CMK (cell line): ENCODE measurements at regions not wholly inside any gene's neighbourhood (a gene's known extent, or its start where the extent isn't known, plus 50 kb on each side); places are given as distances from the start of the nearest gene placed in this dataset.

Source experiments
- DNase-seq: peaks from one replicate; pipeline ENCODE4 v3.0.0-alpha.2; 2010; ENCODE audit warnings: low read depth

GRCh38 chr2:62596061-62596921 is 90.3 kb upstream of the TMEM17 start:
- no peak for DNase-seq

GRCh38 chr2:62595474-62595873 is 89.5 kb upstream of the TMEM17 start:
- DNase-seq: no peak

- no peak for DNase-seq
These were observed 87.8 kb upstream of the TMEM17 start for GRCh38 chr2:62593825-62594224.

- DNase-seq: no peak
These were observed 85.5 kb upstream of the TMEM17 start for GRCh38 chr2:62591491-62591890.

- no peak for DNase-seq
These were observed 83.8 kb upstream of the TMEM17 start for GRCh38 chr2:62589691-62590356.

DNA sequence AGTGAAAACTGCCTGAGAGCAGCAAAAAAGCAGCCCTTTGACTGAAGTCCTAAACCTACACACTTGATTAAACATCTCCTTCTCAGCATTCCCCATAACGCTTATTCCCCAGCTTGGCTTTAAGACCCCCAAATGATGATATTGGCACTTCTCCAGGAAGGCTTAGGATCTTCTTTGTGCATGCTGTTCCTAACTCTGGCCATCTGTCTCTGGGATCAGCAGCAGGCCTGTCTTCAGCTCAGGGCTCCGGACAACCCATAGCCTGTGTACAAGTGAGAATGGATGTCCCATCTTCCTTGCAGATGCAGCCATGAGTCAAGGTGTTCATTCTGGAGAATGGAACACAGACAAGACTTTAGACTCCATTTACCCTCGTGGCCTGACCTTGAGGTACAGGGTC is 81.6 kb upstream of the TMEM17 start:
- DNase-seq: no peak

DNA sequence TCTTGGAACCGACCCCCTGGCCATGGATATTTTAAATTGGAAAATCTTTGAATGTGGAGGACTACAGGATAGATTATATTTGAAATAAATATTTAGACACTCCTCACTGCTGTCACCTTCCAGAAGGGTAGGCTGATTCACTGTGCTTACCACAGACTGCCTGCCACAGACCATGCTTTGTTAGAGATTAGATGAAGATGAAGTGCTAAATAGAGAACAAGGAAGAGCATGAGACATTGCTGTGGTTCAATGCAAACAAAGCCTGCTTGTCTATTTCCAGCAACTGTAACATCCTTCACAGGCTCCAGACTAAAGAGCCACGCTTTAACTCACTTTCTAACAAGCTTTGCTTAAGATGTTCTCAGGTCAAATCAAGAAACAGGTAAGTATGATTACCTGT is 81.0 kb upstream of the TMEM17 start:
- DNase-seq: peak; percentile 3

- DNase-seq: no peak
These were observed 73.0 kb upstream of the TMEM17 start for GRCh38 chr2:62578803-62579640.

GRCh38 chr2:62577994-62578781 is 72.2 kb upstream of the TMEM17 start:
- no peak for DNase-seq

DNA sequence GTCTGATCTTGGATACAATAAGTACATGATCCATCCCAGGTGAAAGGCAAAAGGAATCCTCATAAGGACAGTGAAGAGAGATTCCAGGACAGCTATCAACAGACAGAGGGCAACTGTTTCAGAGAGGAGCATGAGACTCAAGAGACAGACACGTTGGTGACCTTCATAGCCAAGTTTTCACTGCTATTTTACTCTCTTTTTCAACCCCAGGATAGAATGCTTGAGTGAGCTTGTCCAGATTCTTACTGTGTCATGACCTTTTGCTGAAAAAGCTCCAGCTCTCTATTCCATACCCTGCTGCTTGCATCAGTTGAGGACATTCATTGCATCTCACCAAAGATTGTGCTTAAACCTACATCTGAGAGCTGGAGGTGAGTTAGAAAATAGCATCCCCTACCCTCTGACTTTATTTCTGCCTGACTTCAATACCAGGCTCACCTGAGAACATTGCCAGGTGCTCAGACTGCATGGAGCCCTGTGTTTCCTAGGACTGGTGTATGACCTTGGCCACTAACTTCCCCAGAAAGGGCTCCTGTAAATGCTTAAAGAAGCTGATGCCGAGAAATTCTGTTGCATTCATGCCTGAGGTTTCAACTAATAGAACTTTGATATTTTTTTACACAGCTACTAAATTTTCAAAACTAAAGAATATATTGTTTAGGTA is 70.4 kb upstream of the TMEM17 start:
- no peak for DNase-seq

GRCh38 chr2:62573936-62574335 is 67.9 kb upstream of the TMEM17 start:
- no peak for DNase-seq

GRCh38 chr2:62573137-62573731 is 67.2 kb upstream of the TMEM17 start:
- DNase-seq: no peak

DNA sequence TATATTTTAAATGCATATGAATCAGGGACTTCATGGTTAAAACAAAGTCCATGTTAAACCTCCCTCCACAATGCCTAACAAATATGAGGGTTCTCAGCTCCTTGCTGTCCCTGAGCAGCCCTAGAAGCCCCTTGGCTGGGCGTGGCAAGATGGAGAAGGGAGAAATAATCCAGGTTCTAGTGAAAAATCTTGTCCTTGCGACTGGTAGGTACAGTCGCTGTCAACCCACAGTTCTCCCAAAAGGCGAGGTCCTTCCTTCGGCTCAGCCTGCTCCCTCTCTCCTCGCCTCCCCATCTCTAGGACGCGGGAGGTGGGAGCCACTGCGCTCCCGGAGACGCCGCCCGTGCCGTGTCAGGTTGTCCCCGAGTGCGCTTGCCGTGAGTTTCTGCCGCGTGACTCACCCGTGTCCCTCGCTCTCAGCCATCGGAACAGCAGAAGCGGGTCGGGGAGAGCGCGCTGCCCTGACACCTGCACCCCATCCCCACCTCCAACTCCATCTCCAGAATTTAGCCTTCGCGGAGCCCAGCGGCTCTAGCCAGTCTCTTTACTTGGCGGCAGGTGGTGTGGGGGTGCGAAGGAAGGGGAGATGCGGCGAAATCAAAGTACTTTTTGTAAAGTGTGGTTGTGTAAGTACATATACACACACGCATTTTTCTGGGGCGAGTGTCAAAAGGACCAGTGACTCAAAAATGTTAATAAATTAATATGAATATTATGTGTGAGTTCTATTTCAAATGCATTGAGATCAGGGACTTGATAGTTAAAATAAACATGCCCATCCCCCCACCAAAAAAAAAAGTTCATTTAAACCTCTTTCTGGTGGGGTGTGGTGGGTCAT is 65.1 kb upstream of the TMEM17 start:
- DNase-seq: no peak

DNA sequence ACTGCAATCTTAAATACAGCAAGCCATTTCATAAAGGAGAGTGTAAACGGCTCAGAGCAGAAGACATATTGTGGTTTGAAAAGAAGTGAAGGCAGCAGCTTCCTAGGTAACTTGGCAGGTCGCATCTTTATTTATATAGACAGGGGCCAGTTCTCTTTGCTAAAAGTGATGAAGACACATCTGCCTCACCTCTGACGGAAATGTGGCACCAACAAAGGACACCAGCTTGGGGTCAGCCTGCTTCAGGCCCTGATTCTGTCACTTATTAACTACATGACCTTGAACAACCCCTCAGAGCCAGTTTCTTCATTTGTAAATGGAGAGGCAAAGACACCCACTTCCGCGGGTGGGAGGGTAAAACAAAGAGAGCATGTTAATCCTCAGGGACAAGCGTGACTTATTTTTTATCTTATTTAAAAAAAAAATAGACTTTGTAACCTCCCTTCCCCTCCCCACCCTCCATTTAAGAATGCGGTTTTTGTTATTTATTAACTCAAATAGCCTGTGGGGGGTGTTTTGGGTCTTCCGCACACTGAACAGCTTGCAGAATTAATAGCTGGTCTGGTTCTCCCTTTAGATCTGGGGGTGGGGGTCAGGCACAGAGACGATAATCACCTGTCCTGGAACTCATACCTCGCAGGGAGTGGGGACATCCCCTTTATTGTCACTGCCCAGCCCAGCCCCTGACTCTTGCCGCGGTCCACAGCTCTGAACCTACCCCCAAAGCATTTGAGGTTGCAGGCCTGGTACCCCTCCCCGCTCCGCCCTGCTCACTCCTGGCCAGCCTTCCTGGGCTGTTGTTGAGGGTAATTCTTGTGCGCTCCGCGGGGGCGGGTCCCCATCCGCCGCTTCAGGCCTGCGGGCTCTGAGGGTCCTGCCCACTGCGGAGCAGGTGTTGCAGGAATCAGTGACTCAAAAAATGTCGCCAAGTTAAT is 64.2 kb upstream of the TMEM17 start:
- no peak for DNase-seq

GRCh38 chr2:62568983-62569837 is 63.2 kb upstream of the TMEM17 start:
- DNase-seq: no peak

GRCh38 chr2:62568074-62568473 is 62.1 kb upstream of the TMEM17 start:
- no peak for DNase-seq

DNA sequence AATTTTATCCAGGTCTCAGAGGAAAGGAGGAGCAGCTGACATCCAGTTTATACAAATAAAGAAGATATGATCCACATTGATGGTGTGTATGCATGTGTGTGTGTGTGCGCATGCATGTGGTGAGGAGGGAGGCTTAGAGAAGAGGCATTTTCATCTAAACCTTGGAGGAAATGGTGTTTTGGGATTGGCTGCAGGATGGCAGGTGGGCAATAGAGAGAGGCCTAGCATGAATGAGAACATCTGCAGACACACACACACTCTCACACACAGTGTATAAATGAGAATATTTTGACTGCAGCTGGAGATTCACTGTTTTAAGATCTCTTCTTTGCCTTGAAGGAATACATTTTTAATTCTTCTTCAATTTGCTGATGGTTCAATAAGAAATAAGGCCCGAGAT is 61.7 kb upstream of the TMEM17 start:
- no peak for DNase-seq

- no peak for DNase-seq
These were observed 60.9 kb upstream of the TMEM17 start for GRCh38 chr2:62566847-62567246.
